Colonic mucosa (tissue), 4 donors: ENCODE measurements at regions not wholly inside any gene's neighbourhood (a gene's known extent, or its start where the extent isn't known, plus 50 kb on each side); places are given as distances from the start of the nearest gene placed in this dataset.

Experiments
- DNase-seq: peaks from one replicate; pipeline ENCODE4 v3.0.0-alpha.2; 2020
- H3K27ac ChIP-seq: fragments of 200-600 bp; one replicate; pipeline ENCODE4 v1.8.0; 2021
- H3K27me3 ChIP-seq: fragments of 200-600 bp; one replicate; pipeline ENCODE4 v1.8.0; 2021
- H3K36me3 ChIP-seq: fragments of 200-600 bp; one replicate; pipeline ENCODE4 v1.8.0; 2021
- H3K4me1 ChIP-seq: fragments of 200-600 bp; one replicate; pipeline ENCODE4 v1.8.0; 2021; ENCODE audit warnings: mild to moderate bottlenecking
- H3K4me3 ChIP-seq: fragments of 200-600 bp; one replicate; pipeline ENCODE4 v1.8.0; 2021
- H3K9ac ChIP-seq, 2 donors: one replicate each; pipeline ENCODE4 v1.7.0; 2013; ENCODE audit warnings: control low read depth in 2 of 2, low read depth in 2 of 2, low read length in 2 of 2
- H3K9me3 ChIP-seq: fragments of 200-600 bp; one replicate; pipeline ENCODE4 v1.8.0; 2021
- CTCF ChIP-seq: fragments of 200-600 bp; IDR thresholded peaks from one replicate; pipeline ENCODE4 v1.8.0; 2022; ENCODE audit warnings: antibody characterized with exemption, mild to moderate bottlenecking
- intact Hi-C: fragments of 100-400 bp; cut with DNase I; formaldehyde crosslinking; loops from one replicate; pipeline ENCODE4 v1.14.1; 2022
- donor health status: healthy.
- donor health status: DM: no; HTN: no; CAD: no.
- donor health status: DM: no; HTN: no; CAD: no.

- no peaks in the 10 kb centered on the region for H3K36me3 ChIP-seq
- no peak for DNase-seq
- no peak for TF ChIP-seq CTCF
These were observed 145.0 kb upstream of the SPOCK3 start for GRCh38 chr4:167379076-167379835.

GRCh38 chr4:167380964-167381363 is 146.7 kb upstream of the SPOCK3 start:
- Histone ChIP-seq H3K4me3 (no peak overlapping the region), H3K9ac (no peak overlapping the region), H3K9me3 (no peaks in the 10 kb centered on the region), H3K27ac (no peak overlapping the region), H3K27me3 (no peaks in the 10 kb centered on the region), H3K36me3 (no peaks in the 10 kb centered on the region), H3K4me1 (no peaks in the 10 kb centered on the region)
- no peak for TF ChIP-seq CTCF
- no peak for DNase-seq
- intact Hi-C loops = no loop called here

More at GRCh38 chr4:167379076-167379835, 145.0 kb upstream of the SPOCK3 start:
- no peak overlapping the region for H3K4me3 ChIP-seq
- H3K4me1 ChIP-seq = no peaks in the 10 kb centered on the region
- intact Hi-C loops = no loop called here
- H3K27me3 ChIP-seq = no peaks in the 10 kb centered on the region
- H3K27ac ChIP-seq = no peak overlapping the region
- H3K9me3 ChIP-seq = no peaks in the 10 kb centered on the region
- H3K9ac ChIP-seq = no peak overlapping the region

GRCh38 chr4:167383291-167383690 is 149.0 kb upstream of the SPOCK3 start:
- H3K27ac ChIP-seq = no peak overlapping the region
- intact Hi-C loops = no loop called here
- no peak overlapping the region for H3K9ac ChIP-seq
- H3K9me3 ChIP-seq = no peaks in the 10 kb centered on the region
- no peak for TF ChIP-seq CTCF
- H3K4me1 ChIP-seq = no peaks in the 10 kb centered on the region
- H3K27me3 ChIP-seq = no peaks in the 10 kb centered on the region
- no peaks in the 10 kb centered on the region for H3K36me3 ChIP-seq
- no peak for DNase-seq
- no peak overlapping the region for H3K4me3 ChIP-seq

GRCh38 chr4:167397586-167397985 is 163.3 kb upstream of the SPOCK3 start:
- no peak for TF ChIP-seq CTCF
- Histone ChIP-seq H3K27me3 (no peaks in the 10 kb centered on the region), H3K4me3 (no peak overlapping the region), H3K9me3 (no peaks in the 10 kb centered on the region), H3K27ac (no peak overlapping the region), H3K9ac (no peak overlapping the region), H3K36me3 (no peaks in the 10 kb centered on the region), H3K4me1 (no peaks in the 10 kb centered on the region)
- no peak for DNase-seq
- intact Hi-C loops = no loop called here

GRCh38 chr4:167399201-167399600 is 164.9 kb upstream of the SPOCK3 start:
- H3K4me3 ChIP-seq = no peak overlapping the region
- H3K9me3 ChIP-seq = no peaks in the 10 kb centered on the region
- no peaks in the 10 kb centered on the region for H3K36me3 ChIP-seq
- H3K27me3 ChIP-seq = no peaks in the 10 kb centered on the region
- no peak overlapping the region for H3K27ac ChIP-seq
- intact Hi-C loops = no loop called here
- DNase-seq = no peak
- no peak for TF ChIP-seq CTCF
- H3K4me1 ChIP-seq = no peaks in the 10 kb centered on the region
- no peak overlapping the region for H3K9ac ChIP-seq
